ENCODE measurements at regions not wholly inside any gene's neighbourhood (a gene's known extent, or its start where the extent isn't known, plus 50 kb on each side); places are given as distances from the start of the nearest gene placed in this dataset.

DNA sequence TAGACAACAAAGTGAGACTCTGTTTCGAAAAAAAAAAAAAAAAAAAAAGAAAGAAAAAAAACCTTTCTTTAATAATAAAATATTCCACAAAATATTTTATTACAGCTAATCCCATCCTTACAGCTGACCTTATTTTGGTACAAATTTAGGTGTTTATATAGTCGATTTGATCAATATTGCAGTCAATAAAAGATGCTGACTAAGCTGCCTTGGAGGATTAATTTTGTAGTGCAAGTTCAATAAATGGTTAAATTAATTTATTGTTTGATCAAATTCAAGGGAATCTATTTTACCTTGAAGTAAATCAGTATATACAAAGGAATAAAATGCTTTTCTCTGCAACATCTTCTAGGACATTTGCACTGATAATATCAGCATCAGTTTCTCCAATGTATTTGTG, 1764.3 kb downstream of the NCAM2 start:
- TF ChIP-seq, protein P1, sequence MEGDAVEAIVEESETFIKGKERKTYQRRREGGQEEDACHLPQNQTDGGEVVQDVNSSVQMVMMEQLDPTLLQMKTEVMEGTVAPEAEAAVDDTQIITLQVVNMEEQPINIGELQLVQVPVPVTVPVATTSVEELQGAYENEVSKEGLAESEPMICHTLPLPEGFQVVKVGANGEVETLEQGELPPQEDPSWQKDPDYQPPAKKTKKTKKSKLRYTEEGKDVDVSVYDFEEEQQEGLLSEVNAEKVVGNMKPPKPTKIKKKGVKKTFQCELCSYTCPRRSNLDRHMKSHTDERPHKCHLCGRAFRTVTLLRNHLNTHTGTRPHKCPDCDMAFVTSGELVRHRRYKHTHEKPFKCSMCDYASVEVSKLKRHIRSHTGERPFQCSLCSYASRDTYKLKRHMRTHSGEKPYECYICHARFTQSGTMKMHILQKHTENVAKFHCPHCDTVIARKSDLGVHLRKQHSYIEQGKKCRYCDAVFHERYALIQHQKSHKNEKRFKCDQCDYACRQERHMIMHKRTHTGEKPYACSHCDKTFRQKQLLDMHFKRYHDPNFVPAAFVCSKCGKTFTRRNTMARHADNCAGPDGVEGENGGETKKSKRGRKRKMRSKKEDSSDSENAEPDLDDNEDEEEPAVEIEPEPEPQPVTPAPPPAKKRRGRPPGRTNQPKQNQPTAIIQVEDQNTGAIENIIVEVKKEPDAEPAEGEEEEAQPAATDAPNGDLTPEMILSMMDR (IDR thresholded peaks at IDR 0.05; ENCODE audit: unreplicated experiment): no peak
- Mint-ChIP-seq H3K27ac (ENCODE audit: unreplicated experiment) (no peak overlapping the region), H3K36me3 (ENCODE audit: low read depth, unreplicated experiment) (no peaks in the 10 kb centered on the region), H3K27me3 (ENCODE audit: unreplicated experiment) (no peaks in the 10 kb centered on the region), H3K9me3 (ENCODE audit: unreplicated experiment) (no peaks in the 10 kb centered on the region), H3K4me3 (ENCODE audit: unreplicated experiment) (no peak overlapping the region), H3K4me1 (ENCODE audit: unreplicated experiment) (no peaks in the 10 kb centered on the region)
- no peak for DNase-seq (ENCODE audit: low spot score)

DNA sequence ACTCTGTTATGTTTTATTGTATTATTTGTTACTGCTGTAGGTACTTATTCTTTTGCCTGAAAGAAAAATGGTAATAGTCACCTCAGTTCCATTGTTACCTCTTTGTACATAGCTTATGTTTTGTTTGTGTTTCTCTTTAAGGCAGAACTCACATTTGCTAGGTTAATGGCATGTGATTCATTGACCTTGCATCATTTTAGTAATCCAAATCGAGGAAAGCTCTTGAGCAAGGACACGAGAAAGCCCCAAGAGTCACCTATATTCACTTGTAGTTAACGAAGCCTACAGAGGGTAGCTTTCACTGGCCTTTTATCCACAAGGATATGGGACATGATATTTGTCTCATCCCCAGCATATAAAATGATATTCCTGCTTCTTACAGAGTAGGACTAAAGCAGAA, 1765.2 kb downstream of the NCAM2 start:
- Mint-ChIP-seq H3K27me3 (ENCODE audit: unreplicated experiment) (no peaks in the 10 kb centered on the region), H3K27ac (ENCODE audit: unreplicated experiment) (no peak overlapping the region), H3K4me1 (ENCODE audit: unreplicated experiment) (no peaks in the 10 kb centered on the region), H3K9me3 (ENCODE audit: unreplicated experiment) (no peaks in the 10 kb centered on the region), H3K36me3 (ENCODE audit: low read depth, unreplicated experiment) (no peaks in the 10 kb centered on the region), H3K4me3 (ENCODE audit: unreplicated experiment) (no peak overlapping the region)
- TF ChIP-seq, protein P1 (IDR thresholded peaks at IDR 0.05; ENCODE audit: unreplicated experiment): no peak
- DNase-seq (ENCODE audit: low spot score): no peak

DNA sequence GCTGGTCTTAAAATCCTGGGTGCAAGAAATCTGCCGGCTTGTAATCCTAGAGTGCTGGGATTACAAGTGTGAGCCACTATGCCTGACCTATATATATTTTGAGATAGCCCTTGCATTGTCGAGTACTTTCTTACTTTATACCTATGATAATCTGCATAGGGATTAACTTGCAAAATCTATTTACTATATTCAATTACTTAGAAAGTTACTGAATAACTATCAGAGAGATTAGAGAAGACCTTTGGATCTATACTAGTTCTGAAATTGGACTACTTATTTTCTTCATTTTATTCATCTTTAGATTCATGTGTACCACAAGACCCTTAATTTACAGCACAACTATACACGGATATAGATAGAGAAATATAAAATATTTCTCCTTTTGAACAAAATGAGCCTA, 1766.0 kb downstream of the NCAM2 start:
- no peaks in the 10 kb centered on the region for H3K27me3 Mint-ChIP-seq (ENCODE audit: unreplicated experiment)
- no peak for DNase-seq (ENCODE audit: low spot score)
- H3K27ac Mint-ChIP-seq (ENCODE audit: unreplicated experiment): no peak overlapping the region
- H3K4me1 Mint-ChIP-seq (ENCODE audit: unreplicated experiment): no peaks in the 10 kb centered on the region
- no peak overlapping the region for H3K4me3 Mint-ChIP-seq (ENCODE audit: unreplicated experiment)
- H3K9me3 Mint-ChIP-seq (ENCODE audit: unreplicated experiment): no peaks in the 10 kb centered on the region
- H3K36me3 Mint-ChIP-seq (ENCODE audit: low read depth, unreplicated experiment): no peaks in the 10 kb centered on the region
- TF ChIP-seq, protein P1 (IDR thresholded peaks at IDR 0.05; ENCODE audit: unreplicated experiment): no peak

- Mint-ChIP-seq H3K27ac (ENCODE audit: unreplicated experiment) (no peak overlapping the region), H3K4me1 (ENCODE audit: unreplicated experiment) (peaks cover 5% of the 10 kb centered on the region), H3K9me3 (ENCODE audit: unreplicated experiment) (no peaks in the 10 kb centered on the region)
Observed at GRCh38 chr21:22791376-22791775, 1793.2 kb downstream of the NCAM2 start.

DNA sequence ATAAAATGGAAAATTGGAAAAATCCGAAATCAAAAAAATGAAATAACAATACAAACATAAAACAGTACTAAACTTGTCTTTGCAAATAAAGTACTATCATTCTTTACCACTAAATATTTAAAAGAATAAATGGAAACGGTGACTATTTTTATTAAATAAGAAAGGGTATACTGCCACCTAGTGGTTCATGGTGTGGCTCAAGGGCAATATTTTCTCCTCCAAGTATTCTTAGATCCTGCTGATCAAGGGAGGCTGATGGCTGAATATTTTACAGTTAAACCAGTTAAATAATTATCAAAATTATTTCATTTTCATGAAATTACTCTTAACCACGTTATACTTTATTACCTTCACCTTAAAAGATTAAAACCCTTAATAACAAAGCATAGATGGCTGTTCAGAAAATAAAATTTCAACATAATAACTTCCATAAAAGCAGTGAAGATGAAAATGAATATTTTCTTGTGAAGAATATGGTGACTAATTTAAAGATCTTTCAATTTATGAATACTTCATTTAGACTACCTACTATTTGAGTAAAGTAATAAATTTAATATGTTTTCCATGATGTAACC, 1793.9 kb downstream of the NCAM2 start:
- H3K9me3 Mint-ChIP-seq (ENCODE audit: unreplicated experiment): no peaks in the 10 kb centered on the region
- H3K27ac Mint-ChIP-seq (ENCODE audit: unreplicated experiment): no peak overlapping the region
- DNase-seq (ENCODE audit: low spot score): peak; percentile 11
- no peak overlapping the region for H3K4me3 Mint-ChIP-seq (ENCODE audit: unreplicated experiment)
- H3K4me1 Mint-ChIP-seq (ENCODE audit: unreplicated experiment): peaks cover 5% of the 10 kb centered on the region
- no peaks in the 10 kb centered on the region for H3K27me3 Mint-ChIP-seq (ENCODE audit: unreplicated experiment)
- H3K36me3 Mint-ChIP-seq (ENCODE audit: low read depth, unreplicated experiment): no peaks in the 10 kb centered on the region
- TF ChIP-seq, protein P1 (IDR thresholded peaks at IDR 0.05; ENCODE audit: unreplicated experiment): peak; percentile 94

More at GRCh38 chr21:22791376-22791775, 1793.2 kb downstream of the NCAM2 start:
- H3K4me3 Mint-ChIP-seq (ENCODE audit: unreplicated experiment): no peak overlapping the region
- no peaks in the 10 kb centered on the region for H3K36me3 Mint-ChIP-seq (ENCODE audit: low read depth, unreplicated experiment)
- TF ChIP-seq, protein P1 (IDR thresholded peaks at IDR 0.05; ENCODE audit: unreplicated experiment): no peak
- no peak for DNase-seq (ENCODE audit: low spot score)
- no peaks in the 10 kb centered on the region for H3K27me3 Mint-ChIP-seq (ENCODE audit: unreplicated experiment)

Measured in endothelial cell (in vitro differentiated cells).